Eye (tissue), 1 donor: ENCODE measurements at regions not wholly inside any gene's neighbourhood (a gene's known extent, or its start where the extent isn't known, plus 50 kb on each side); places are given as distances from the start of the nearest gene placed in this dataset.
"Not testable (repeated sequence)": the region's sequence is repeated elsewhere in the genome, so short reads cannot be mapped to it uniquely, and the experiment has no call there.

Experiments
- DNase-seq: peaks from one replicate; pipeline ENCODE4 v3.0.0-alpha.2; 2015

DNA sequence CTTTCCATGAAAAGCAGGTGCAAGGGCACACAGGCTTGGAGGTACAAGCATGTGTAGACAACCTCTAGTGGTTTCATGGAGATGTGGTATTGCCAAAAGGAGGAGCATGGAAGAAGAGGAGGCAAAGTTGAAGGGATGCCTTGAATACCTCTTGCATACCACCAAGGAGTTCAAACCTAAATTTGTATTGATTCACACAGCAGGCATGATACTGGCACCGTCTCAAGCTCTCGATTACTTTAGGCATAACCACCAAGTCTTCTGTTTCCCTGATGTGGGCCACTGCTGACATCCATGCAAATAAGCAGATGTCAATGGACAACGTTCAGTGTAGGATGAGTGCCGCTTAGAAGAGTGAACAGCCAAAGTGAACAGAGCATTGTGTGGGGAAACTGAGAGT lies 87.1 kb downstream of the SCN11A start:
- no peak for DNase-seq

DNA sequence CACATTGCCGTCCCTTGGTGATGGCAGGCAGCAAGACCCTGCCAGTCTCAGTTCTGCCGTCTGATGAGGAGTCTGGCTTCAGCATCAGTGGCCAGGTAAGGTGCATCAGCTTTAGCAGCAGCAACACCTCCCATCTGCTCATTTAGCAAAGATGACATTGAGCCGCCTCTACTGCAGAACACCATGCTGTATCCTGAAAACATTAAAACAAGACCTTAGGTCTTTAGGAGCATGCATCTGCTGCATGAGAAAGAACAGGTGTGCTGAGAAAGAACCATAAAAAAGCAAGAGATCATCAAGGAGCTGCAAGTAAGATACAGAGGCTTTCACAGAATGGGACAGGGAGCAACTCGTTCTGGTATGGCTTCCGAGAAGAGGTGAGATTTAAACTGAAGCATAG lies 87.5 kb downstream of the SCN11A start:
- no peak for DNase-seq

GRCh38 chr3:38960953-38961622 lies 90.7 kb downstream of the SCN11A start:
- peak; percentile 33 for DNase-seq

GRCh38 chr3:38960042-38960622 lies 91.6 kb downstream of the SCN11A start:
- no peak for DNase-seq

DNA sequence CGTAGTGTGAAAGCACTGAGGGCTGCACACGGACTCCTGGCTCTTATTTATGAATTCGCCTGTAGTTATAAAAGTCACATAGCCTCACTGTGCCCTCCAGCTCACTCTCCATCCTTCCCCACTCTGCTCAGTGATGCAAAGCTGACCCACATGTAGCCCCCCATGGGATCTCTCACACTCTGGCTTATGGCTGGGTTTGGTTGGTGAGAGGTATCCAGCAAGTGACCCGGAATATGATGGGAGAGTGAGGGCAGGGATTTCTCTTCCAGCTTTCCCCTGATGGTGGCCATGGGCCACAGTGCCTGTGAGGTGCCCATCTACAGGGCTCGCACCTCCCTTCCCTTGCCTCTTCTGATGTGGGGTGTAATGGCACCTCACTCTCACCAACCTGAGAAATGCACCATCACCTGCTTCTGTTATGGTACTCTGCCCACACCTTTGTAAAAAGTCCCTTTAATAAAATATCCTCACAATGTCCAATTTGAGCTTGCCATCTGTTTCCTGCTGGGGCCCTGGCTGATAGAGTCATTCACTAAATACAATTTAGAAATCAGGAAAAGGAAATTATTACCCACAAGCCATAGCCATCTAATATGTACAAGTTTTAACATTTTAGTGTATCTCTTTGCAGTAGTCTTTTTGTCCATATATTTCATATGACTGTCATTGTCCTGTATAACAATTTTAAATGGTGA lies 93.6 kb downstream of the SCN11A start:
- DNase-seq, result peak; percentile 67

GRCh38 chr3:38957296-38957695 lies 94.4 kb downstream of the SCN11A start:
- no peak for DNase-seq

- DNase-seq, result no peak
Observed at GRCh38 chr3:38952721-38953120, 99.0 kb downstream of the SCN11A start.

DNA sequence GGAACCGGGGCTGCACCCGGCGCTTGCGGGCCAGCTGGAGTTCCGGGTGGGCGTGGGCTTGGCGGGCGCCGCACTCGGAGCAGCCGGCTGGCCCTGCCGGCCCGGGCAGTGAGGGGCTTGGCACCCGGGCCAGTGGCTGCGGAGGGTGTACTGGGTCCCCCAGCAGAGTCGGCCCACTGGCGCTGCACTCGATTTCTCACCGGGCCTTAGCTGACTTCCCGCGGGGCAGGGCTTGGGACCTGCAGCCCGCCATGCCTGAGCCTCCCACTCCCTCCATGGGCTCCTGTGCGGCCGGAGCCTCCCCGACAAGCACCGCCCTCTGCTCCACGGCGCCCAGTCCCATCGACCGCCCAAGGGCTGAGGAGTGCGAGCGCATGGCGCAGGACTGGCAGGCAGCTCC lies 100.6 kb downstream of the SCN11A start:
- DNase-seq, result not testable (repeated sequence)

DNA sequence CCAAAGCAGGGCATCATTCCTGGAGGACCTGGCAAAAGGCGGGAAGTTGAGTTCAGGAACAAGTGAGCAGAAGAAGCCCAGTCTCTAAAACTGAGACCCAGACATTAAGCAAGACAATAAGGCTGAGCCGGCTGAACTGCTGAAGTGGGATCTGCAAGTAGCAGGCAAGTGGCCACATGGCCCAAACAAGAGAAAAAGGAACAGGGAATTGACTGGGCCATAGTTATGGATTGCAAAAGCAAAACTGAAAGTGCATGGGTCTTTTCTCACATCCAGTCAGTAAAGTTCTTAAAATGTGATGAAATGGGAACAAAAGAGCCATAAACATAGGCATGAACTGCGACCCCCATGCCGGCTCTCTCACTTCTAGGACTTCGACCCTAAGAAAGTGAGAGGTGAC lies 101.2 kb downstream of the SCN11A start:
- no peak for DNase-seq

DNA sequence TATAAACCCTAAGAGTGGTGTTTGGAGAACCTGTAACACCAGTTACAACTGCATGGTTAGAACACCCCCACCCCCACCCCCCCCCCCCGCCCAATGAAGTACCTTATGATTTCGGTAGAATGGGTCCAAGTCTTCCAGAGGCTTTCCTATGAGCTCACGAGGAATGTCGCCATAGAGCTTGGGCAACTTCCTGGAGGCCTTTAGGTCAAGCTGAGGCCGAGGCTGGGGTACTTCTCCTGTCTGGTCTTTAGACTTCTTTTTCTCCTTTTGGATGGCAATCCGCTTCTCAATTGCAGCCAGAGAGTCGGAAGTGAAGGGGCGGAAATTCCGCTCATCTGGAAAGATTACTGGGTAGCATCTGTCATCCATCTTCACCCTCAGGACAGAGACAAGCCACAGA lies 101.8 kb downstream of the SCN11A start:
- DNase-seq, result peak; percentile 19

GRCh38 chr3:38940394-38940793 lies 111.3 kb downstream of the SCN11A start:
- DNase-seq, result no peak

DNA sequence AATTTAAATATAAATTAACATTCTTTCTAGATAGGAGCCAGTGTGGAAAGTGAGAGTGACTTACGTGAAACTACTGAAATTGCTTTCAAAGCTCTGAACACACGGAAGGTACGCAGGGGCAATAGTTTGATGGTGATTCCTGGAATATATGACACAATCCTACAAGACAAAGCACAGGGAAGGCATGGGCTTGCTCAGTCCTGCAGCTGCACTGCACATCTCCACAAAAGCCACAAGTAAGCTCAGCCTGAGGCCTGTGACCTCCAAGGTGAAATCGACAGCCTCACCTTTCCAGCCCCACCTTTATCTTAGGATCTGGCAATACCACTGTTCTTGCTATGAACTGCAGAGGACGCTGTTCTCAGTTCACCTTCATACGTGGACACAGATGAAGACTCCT lies 109.3 kb upstream of the SCN10A start:
- DNase-seq, result no peak

DNA sequence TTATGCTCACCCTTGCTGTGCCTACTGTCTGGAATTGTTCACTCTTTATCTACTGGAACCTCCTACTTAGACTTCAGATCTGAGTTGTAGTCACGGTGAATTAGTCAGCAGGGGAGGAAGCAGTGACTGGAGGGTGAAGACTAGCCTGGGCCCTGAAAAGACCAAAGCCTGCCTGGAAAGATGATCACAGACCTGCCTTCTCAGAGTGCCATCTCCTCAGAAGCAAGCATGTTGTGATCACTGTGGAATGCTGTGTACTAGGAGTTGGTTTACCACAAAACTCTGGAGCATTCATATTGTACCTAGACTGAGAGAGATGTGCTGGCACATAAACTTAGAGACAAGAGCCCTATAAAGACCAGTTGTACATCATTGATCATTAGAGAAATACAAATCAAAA lies 100.7 kb upstream of the SCN10A start:
- no peak for DNase-seq

GRCh38 chr3:38907426-38907825 lies 91.4 kb upstream of the SCN10A start:
- DNase-seq, result no peak

- peak; percentile 91 for DNase-seq
Observed at GRCh38 chr3:38890426-38890825, 74.4 kb upstream of the SCN10A start.

DNA sequence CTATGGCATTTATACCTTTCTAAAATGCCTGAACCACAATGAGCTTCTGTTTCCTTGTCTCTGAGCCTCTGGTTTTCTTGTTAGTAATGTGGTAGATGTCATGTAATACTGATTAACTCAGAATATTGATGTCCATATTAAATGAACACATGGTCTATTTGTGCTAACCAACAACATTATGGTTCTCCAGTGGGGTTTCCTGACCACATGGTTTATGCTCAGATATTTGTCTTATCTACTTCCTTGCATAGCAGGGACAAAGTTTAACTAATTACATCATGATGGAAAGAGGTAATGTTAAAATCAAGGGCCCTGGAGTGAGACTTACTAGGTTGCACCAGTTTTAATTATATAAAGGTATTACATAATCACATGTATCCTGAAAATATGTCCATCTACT lies 62.6 kb upstream of the SCN10A start:
- DNase-seq, result no peak
